NCI-H526 (cell line): ENCODE measurements at regions not wholly inside any gene's neighbourhood (a gene's known extent, or its start where the extent isn't known, plus 50 kb on each side); places are given as distances from the start of the nearest gene placed in this dataset.

Source experiments
- DNase-seq, 2 experiments: peaks; one replicate each; lab custom pipeline; 2025; lab: John Stamatoyannopoulos, UW

GRCh38 chr9:118414676-118415075 is 710.5 kb downstream of the TLR4 start:
- no peak for DNase-seq

- no peak for DNase-seq
Observed at GRCh38 chr9:118418887-118419565, 714.8 kb downstream of the TLR4 start.

- DNase-seq, result no peak
Observed at GRCh38 chr9:118419676-118420075, 715.5 kb downstream of the TLR4 start.

- DNase-seq, result no peak
Observed at GRCh38 chr9:118422508-118422907, 718.3 kb downstream of the TLR4 start.

GRCh38 chr9:118423021-118423420 is 718.8 kb downstream of the TLR4 start:
- DNase-seq, result no peak

GRCh38 chr9:118423721-118424120 is 719.5 kb downstream of the TLR4 start:
- no peak for DNase-seq

GRCh38 chr9:118426772-118427171 is 722.6 kb downstream of the TLR4 start:
- no peak for DNase-seq

GRCh38 chr9:118438810-118439209 is 734.6 kb downstream of the TLR4 start:
- no peak for DNase-seq

GRCh38 chr9:118439441-118439840 is 735.2 kb downstream of the TLR4 start:
- no peak for DNase-seq

GRCh38 chr9:118444403-118444802 is 740.2 kb downstream of the TLR4 start:
- DNase-seq, result no peak

- no peak for DNase-seq
Observed at GRCh38 chr9:118446943-118447639, 742.9 kb downstream of the TLR4 start.

GRCh38 chr9:118449554-118449953 is 745.4 kb downstream of the TLR4 start:
- no peak for DNase-seq

- no peak for DNase-seq
Observed at GRCh38 chr9:118455259-118455658, 751.1 kb downstream of the TLR4 start.

GRCh38 chr9:118455788-118456187 is 751.6 kb downstream of the TLR4 start:
- no peak for DNase-seq

- DNase-seq, result no peak
Observed at GRCh38 chr9:118457171-118458000, 753.2 kb downstream of the TLR4 start.

GRCh38 chr9:118459913-118460312 is 755.7 kb downstream of the TLR4 start:
- DNase-seq, result no peak

- DNase-seq, result no peak
Observed at GRCh38 chr9:118463419-118463818, 759.2 kb downstream of the TLR4 start.

GRCh38 chr9:118473521-118473920 is 769.3 kb downstream of the TLR4 start:
- no peak for DNase-seq

- no peak for DNase-seq
Observed at GRCh38 chr9:118478752-118479151, 774.5 kb downstream of the TLR4 start.

GRCh38 chr9:118482306-118482705 is 778.1 kb downstream of the TLR4 start:
- no peak for DNase-seq

GRCh38 chr9:118483677-118484076 is 779.5 kb downstream of the TLR4 start:
- no peak for DNase-seq

GRCh38 chr9:118503236-118503635 is 799.0 kb downstream of the TLR4 start:
- no peak for DNase-seq

- no peak for DNase-seq
Observed at GRCh38 chr9:118510711-118511110, 806.5 kb downstream of the TLR4 start.
